ENCODE measurements at regions not wholly inside any gene's neighbourhood (a gene's known extent, or its start where the extent isn't known, plus 50 kb on each side); places are given as distances from the start of the nearest gene placed in this dataset.
A peak's percentile ranks its signal among the peaks of the same experiment; 100 is the strongest.

DNA sequence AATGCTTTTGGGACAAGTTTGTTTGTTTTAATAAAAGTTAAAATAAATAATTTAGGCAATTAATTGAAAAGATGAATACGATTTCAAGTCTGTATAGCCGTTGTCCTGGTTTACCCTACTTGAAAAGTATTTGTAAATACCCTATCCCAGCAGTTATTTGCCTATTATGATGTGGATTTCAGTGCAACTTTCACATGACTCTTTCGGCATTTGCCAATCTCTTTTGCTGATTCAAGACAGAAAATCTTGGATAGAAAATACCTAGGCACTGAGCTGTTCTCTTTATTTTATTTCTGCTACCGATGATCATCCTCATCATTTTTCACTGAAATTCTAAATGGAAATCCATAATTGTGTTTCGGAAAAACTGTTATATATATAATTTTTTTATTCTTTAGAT lies 125.9 kb upstream of the FZD8 start:
- ATAC-seq (no peak), DNase-seq (ENCODE audit: low spot score) (no peak)
- intact Hi-C loops (cut with DNase I): no loop called here

GRCh38 chr10:35765996-35766395 lies 123.9 kb upstream of the FZD8 start:
- DNase-seq (ENCODE audit: low spot score) (no peak), ATAC-seq (no peak)
- intact Hi-C loops (cut with DNase I): no loop called here

DNA sequence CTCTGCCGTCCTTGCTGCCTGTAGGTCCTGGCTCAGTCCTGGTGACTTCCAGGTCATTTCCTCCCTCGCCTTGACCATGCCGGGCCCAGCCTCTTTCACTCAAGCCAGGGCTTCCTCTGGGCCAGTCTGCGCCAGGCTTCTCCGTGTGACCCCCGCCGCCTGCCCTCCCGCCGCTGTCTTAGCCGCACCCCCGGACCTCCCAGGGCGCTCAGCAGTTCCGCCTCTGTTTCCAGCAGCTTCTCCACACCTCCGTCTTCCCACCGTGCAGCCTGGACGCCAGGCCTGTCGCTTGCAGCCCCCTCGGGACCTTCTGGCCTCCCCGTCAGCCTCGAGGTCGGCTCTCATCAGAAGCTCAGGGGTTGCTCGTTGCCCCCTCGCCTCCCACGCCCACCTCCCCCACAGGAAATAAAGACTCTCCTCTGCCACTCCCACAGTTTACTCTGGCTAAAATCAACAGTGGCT lies 123.0 kb upstream of the FZD8 start:
- intact Hi-C loops (cut with DNase I): no loop called here
- peak; percentile 61 for DNase-seq (ENCODE audit: low spot score)
- peak; percentile 84 for ATAC-seq

DNA sequence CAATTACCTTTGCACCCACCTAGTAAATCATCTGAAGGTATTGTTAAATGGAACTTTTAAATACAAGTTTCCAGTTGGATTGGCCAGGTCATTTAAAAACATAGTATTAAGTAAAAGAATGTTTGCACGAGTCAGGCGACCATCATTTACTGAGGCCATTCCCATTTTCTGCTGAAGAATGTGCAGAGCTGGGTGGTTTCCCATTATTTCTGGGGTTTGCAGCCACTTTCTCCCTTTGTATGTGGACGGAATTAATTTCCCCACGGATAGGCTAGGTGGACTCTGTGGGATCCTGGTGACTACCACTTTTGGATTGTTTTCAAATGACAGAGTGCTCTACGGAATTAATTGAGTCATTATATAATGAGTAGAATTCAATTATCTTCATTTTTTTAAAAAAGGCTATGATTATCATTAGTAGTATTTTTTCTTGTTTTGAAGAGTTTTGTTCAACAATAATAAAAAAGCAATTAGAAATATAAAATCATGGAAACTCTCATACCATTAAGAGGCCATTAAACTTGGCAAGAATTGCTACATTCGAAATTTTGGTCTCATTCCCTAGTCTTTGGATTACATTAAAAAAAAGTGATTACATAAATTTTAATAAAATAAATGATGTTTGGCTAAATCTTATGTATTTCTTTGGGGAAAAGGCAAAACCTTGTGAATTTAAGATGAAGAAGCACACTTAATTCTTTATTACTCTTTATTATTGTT lies 120.4 kb upstream of the FZD8 start:
- ATAC-seq (no peak), DNase-seq (ENCODE audit: low spot score) (no peak)
- intact Hi-C loops (cut with DNase I): no loop called here

DNA sequence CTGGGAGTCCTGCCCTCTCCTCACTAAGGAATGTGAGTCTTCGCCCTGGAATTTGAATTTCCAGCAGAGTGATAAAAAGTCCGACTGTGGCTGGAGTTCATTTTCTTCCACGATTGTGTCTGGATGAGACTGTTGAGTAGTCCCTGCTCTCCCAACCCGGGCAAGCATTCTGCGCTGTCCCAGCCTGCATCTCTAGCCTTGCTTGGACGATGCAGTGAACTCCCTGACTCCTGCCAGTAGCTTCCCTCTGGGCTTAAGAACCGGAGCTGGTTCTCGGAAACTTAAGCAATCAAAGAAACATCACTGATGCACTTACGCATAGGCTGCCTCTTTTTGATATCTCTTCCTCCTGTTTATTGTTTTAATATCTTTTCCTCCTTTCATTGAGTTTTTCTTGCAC lies 116.0 kb upstream of the FZD8 start:
- DNase-seq (ENCODE audit: low spot score) (peak; percentile 82), ATAC-seq (peak; percentile 98)
- intact Hi-C loops (cut with DNase I): no loop called here

GRCh38 chr10:35754519-35754918 lies 112.4 kb upstream of the FZD8 start:
- no peak for DNase-seq (ENCODE audit: low spot score)
- ATAC-seq: no peak
- intact Hi-C loops (cut with DNase I): no loop called here

DNA sequence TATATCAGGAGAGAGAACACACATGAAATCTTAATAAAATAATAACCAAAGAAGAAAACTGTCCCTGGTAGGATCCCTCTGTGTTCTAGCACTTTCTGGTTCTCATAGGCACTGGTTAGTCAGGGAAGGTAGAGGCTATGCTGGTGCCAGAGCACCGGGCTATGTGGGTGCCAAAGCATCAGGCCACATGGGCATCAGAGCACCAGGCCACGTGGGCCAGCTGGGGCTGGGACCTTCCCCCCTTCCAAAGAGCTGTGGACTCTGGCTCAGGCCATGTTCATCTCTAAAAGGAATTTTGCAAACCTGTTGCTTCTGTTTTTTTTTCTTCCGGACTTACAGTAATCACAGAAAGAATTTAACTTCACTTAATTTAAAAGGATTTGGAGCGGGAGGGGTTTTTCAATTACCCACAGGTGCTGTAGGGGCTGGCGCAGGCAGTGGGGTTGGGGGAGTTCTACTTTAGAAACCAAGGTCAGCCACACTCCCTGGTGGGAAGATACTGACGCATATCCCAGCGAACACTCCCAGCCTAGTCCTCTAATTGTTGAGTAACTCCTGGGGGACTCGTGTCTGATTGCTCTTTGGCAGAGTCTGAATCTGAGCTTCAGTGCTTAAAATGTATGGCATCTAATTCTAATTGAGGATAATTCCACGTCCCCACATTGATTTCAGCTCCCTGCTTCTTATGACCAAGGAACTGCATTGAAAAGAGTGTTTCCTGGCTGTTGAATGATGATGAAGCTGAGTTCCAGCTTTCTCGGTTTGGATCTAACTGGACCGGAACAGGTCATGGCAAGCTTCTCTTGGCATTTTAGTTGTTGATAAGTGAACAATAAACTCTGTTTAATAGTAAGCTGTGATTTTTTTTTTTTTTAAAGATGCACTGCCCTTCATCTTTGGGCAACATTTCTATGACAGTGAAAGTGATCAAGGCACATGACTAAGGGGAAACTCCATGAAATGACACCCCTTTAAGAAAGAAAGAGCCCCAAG lies 110.7 kb upstream of the FZD8 start:
- ATAC-seq (peak; percentile 94), DNase-seq (ENCODE audit: low spot score) (peak; percentile 64)
- intact Hi-C loops (cut with DNase I): no loop called here

DNA sequence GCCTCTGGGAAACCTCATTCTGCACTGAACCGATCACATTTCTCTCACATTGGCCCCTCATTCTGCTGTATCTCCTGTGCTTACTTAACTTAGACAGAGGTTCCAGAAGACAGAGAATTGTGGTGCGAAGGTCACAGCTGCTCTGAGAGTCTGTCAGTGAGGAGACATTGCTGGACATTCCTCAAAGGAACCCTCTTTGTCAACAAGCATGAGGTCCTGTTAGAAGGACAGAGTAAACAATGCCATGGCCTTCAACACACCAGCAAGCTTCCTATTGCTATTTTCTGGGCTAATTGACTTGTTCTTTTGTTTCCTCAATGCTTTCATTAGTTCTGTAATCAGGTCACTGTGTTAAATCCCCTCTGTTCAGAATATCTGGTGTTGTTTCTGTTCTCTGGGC lies 109.3 kb upstream of the FZD8 start:
- ATAC-seq (no peak), DNase-seq (ENCODE audit: low spot score) (no peak)
- intact Hi-C loops (cut with DNase I): no loop called here

DNA sequence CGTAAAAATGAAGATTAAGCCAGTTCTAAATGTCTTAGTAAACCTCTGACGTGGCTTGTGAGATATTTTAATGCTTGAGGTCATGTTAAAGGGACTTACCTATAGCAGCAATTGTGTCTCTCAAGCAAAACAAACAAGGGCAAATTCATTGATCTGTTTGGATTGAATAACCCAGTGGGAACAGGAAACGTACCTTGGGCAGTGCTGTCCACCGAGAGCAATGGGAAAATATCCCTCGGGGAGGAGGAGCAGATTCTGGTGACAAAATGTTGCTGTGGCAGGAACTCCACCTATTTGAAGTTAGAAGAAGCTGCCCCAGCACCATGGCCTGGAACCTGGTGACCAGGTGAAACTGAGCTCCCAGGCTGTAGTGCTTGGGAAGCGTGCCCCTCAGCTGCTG lies 107.1 kb upstream of the FZD8 start:
- intact Hi-C loops (cut with DNase I): no loop called here
- no peak for DNase-seq (ENCODE audit: low spot score)
- no peak for ATAC-seq

DNA sequence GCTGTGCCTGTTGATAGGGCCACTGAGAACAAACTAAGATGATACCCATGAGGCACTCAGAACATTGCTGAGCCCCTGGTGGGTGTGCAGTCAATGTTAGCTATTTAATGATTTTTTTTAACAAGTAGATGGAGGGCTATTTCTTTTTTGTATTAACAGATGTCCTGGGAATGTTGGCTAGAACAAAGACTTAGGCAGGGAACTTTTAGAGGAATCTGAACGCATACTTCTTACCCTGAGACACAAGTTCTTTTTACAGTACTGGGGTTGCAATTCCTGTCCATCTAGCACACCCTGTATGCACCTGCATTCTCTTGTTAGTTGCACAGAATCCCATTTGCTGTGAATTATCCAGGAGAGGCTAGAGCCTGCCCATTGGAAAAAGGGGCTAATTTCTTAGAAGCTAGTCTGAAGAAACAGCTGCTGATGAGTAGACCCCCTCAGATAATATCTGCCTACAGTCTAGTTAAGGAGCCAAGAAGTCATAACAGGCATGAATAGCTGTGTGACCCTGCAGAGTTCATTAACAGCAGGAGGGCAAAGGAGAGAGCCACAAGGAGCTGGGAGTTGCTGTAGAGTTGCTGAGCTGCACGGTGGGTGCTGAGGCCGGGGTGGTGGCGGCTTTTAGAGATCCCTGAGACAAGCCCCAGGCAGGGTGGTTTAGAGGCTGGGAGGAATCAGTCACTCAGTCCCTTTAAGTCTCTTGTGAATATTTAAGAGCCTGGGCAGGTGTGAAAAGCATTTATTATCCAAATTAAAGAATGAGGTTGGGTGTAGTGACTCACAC lies 103.7 kb upstream of the FZD8 start:
- intact Hi-C loops (cut with DNase I): no loop called here
- no peak for DNase-seq (ENCODE audit: low spot score)
- ATAC-seq: no peak

GRCh38 chr10:35743851-35744250 lies 101.8 kb upstream of the FZD8 start:
- ATAC-seq (no peak), DNase-seq (ENCODE audit: low spot score) (no peak)
- intact Hi-C loops (cut with DNase I): no loop called here

DNA sequence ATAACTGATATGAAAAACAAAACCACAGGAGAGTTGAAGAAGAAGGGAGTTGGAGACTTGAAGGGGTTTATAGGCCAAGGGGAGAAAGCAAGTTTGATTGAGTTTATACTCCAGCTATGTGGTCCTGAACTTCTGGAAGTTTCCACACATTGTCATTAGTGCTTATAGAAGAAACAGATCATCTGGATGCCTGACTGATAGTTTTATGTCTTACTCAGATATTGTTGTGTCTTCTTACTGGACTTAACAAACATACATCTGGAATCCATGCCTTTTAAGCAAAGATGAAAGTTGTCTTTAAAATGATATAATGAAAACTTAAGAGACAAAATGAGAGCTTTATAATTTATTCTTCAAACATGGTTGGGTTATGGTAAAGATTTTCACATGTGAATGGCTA lies 101.3 kb upstream of the FZD8 start:
- no peak for ATAC-seq
- intact Hi-C loops (cut with DNase I): no loop called here
- DNase-seq (ENCODE audit: low spot score): no peak

- intact Hi-C loops (cut with DNase I): no loop called here
- no peak for DNase-seq (ENCODE audit: low spot score)
- no peak for ATAC-seq
These were observed 97.9 kb upstream of the FZD8 start for GRCh38 chr10:35739998-35740397.

DNA sequence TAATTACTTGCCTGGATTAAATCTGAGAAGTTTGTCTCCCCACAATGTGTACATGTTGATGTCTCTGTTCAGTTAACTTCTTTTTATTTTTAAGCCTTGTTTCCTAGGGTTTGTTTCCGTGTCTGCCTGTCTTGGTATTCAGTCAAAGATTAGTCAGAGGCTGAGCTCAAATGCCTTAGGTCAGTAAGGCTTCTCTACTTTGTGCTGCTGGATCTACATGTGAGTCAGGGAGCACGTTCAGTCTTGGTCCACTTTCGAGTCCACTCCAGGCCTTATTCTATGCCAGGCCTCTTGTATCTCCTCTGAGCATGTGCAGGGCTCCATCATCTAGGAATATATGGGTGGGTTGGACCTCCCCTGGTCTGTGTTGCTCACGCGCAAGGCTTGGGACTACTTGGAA lies 93.3 kb upstream of the FZD8 start:
- intact Hi-C loops (cut with DNase I): no loop called here
- DNase-seq (ENCODE audit: low spot score) (no peak), ATAC-seq (no peak)

DNA sequence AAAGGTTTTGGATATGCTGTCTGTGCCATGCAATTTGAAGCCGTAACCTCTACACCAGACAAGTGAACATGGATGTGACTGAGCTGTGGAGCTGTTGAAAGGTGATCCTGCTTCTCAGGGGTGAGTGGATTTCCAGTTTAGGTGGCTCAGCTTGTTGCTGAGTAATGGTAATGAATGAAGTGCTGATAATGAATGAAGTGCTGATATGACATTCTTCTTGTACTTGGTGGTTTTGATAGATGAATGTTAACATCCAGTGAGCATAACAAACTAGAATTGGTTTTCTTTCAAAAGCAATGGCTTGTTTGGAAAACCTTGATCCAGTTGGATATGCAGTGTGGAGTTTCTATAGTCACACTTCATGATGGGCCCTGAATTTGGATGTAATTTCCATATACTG lies 89.7 kb upstream of the FZD8 start:
- ATAC-seq (no peak), DNase-seq (ENCODE audit: low spot score) (no peak)

DNA sequence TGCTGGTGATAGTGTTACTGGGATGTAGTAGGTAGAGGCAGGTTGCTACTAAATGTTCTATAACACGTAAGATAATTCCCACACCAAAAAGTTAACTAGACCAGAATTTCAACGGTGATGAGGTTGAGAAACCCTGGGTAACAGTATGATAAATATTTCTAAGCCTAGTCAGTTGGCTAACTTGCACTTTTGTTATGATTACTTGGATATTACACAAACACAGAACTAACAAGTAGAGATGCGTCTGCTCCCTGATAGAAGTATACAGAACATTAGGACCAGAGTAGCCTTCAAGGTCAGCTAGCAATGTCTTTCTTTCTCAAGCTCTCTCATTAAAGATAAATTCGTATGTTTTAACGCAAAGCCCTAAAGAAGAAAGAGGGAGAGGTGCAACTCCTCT lies 86.2 kb upstream of the FZD8 start:
- DNase-seq (ENCODE audit: low spot score): no peak
- ATAC-seq: no peak
- intact Hi-C loops (cut with DNase I): no loop called here

More for the DNA sequence above, 89.7 kb upstream of the FZD8 start:
- intact Hi-C loops (cut with DNase I): no loop called here

DNA sequence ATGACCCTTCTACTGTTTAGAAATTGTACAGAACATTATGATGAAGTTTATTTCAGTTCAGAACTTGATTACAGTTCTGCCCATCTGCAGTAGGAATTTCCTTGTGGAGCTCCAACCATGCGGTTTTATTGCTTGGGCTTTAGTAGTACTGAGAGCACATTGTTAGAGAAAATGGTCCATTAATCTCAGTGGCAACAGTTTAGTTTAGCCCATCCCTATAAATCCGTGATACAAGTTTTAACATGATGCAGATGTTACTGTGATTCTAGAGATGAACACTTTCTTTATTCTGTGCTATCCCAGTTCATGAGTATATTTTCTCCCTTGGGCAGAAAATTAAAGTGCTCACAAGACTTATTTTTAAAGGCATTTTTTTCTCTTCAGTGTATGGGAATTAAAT lies 84.8 kb upstream of the FZD8 start:
- ATAC-seq (peak; percentile 87), DNase-seq (ENCODE audit: low spot score) (no peak)
- intact Hi-C loops (cut with DNase I): no loop called here

- ATAC-seq (no peak), DNase-seq (ENCODE audit: low spot score) (no peak)
- intact Hi-C loops (cut with DNase I): no loop called here
These were observed 81.9 kb upstream of the FZD8 start for GRCh38 chr10:35723992-35724391.

GRCh38 chr10:35723059-35723458 lies 81.0 kb upstream of the FZD8 start:
- no peak for ATAC-seq
- DNase-seq (ENCODE audit: low spot score): no peak
- intact Hi-C loops (cut with DNase I): no loop called here

DNA sequence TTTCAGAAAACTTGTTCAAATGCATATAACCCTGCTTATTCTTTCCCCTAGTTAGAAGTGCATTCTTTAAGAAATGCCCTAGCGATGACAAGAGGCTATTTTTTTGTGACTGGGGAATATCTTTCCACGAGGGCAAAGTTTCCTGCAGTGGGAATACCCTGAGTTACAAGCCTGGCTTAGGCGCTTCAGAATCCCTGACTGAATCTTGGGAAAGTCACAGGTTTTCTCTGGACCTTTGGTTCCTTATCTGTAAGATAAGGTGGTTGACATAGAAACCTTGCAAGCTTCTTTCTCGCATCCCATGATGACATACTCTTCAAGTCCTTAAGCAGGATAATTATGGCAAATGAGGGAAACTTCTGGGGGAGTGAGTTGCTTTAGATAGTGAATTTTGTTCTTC lies 80.5 kb upstream of the FZD8 start:
- DNase-seq (ENCODE audit: low spot score): no peak
- ATAC-seq: no peak
- intact Hi-C loops (cut with DNase I): no loop called here

All from sciatic nerve (tissue), 2 donors.